Parathyroid adenoma (tissue), 2 donors: ENCODE measurements at regions not wholly inside any gene's neighbourhood (a gene's known extent, or its start where the extent isn't known, plus 50 kb on each side); places are given as distances from the start of the nearest gene placed in this dataset.

Experiments
- H2AFZ ChIP-seq: fragments of 300-600 bp; sonication (generic); one replicate; pipeline ENCODE4 v1.7.0; 2017; ENCODE audit warnings: antibody characterized with exemption, mild to moderate bottlenecking
- H3K27ac ChIP-seq: fragments of 300-600 bp; sonication (generic); one replicate; pipeline ENCODE4 v1.7.0; 2017
- H3K27me3 ChIP-seq: fragments of 300-600 bp; sonication (generic); one replicate; pipeline ENCODE4 v1.7.0; 2017; ENCODE audit warnings: low read length; ENCODE audit not compliant: control insufficient read depth, insufficient read depth
- H3K36me3 ChIP-seq: fragments of 300-600 bp; sonication (generic); one replicate; pipeline ENCODE4 v1.7.0; 2017; ENCODE audit warnings: low read length; ENCODE audit not compliant: control insufficient read depth, insufficient read depth
- H3K4me1 ChIP-seq: fragments of 300-600 bp; sonication (generic); one replicate; pipeline ENCODE4 v1.7.0; 2017; ENCODE audit warnings: control low read depth
- H3K4me2 ChIP-seq: fragments of 300-600 bp; sonication (generic); one replicate; pipeline ENCODE4 v1.7.0; 2017; ENCODE audit warnings: low read length
- H3K4me3 ChIP-seq: fragments of 300-600 bp; sonication (generic); one replicate; pipeline ENCODE4 v1.7.0; 2017; ENCODE audit warnings: low read depth, low read length
- H3K79me2 ChIP-seq: fragments of 300-600 bp; sonication (generic); one replicate; pipeline ENCODE4 v1.7.0; 2017; ENCODE audit warnings: control low read depth
- H3K9ac ChIP-seq: fragments of 300-600 bp; sonication (generic); one replicate; pipeline ENCODE4 v1.7.0; 2017; ENCODE audit warnings: mild to moderate bottlenecking
- H3K9me3 ChIP-seq: fragments of 300-600 bp; sonication (generic); one replicate; pipeline ENCODE4 v1.7.0; 2017; ENCODE audit warnings: low read length; ENCODE audit not compliant: control insufficient read depth
- TF ChIP-seq, protein P1 (sequence below): fragments of 300-600 bp; sonication (generic); IDR thresholded peaks from one replicate; pipeline ENCODE4 v1.7.0; 2017; ENCODE audit warnings: antibody characterized with exemption, mild to moderate bottlenecking
- donor health status: primary hyperparathyroidism.

DNA sequence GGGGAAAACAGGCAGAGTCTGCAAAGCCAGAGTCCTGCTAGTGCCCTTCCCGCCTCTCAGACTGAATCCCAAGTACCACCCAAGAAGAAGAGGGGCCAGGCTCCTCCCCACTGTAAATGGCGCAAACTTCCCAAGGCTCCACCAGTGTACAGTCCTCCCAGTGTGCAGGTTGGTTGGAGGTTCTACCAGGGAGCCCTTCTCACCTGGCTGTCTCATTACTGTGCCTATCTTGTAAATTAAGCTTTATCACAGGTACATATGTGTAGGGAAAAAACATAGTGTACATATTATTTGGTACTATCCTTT is 189.7 kb downstream of the FSCB start:
- H3K4me3 ChIP-seq: no peak overlapping the region
- H3K4me1 ChIP-seq: no peaks in the 10 kb centered on the region
- H3K27me3 ChIP-seq: no peaks in the 10 kb centered on the region
- H3K27ac ChIP-seq: no peak overlapping the region
- no peak overlapping the region for H3K4me2 ChIP-seq
- no peak overlapping the region for H3K9ac ChIP-seq
- H3K79me2 ChIP-seq: no peaks in the 10 kb centered on the region
- no peaks in the 10 kb centered on the region for H3K9me3 ChIP-seq
- no peak overlapping the region for H2AFZ ChIP-seq
- TF ChIP-seq, protein P1, sequence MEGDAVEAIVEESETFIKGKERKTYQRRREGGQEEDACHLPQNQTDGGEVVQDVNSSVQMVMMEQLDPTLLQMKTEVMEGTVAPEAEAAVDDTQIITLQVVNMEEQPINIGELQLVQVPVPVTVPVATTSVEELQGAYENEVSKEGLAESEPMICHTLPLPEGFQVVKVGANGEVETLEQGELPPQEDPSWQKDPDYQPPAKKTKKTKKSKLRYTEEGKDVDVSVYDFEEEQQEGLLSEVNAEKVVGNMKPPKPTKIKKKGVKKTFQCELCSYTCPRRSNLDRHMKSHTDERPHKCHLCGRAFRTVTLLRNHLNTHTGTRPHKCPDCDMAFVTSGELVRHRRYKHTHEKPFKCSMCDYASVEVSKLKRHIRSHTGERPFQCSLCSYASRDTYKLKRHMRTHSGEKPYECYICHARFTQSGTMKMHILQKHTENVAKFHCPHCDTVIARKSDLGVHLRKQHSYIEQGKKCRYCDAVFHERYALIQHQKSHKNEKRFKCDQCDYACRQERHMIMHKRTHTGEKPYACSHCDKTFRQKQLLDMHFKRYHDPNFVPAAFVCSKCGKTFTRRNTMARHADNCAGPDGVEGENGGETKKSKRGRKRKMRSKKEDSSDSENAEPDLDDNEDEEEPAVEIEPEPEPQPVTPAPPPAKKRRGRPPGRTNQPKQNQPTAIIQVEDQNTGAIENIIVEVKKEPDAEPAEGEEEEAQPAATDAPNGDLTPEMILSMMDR: no peak
- H3K36me3 ChIP-seq: no peaks in the 10 kb centered on the region

DNA sequence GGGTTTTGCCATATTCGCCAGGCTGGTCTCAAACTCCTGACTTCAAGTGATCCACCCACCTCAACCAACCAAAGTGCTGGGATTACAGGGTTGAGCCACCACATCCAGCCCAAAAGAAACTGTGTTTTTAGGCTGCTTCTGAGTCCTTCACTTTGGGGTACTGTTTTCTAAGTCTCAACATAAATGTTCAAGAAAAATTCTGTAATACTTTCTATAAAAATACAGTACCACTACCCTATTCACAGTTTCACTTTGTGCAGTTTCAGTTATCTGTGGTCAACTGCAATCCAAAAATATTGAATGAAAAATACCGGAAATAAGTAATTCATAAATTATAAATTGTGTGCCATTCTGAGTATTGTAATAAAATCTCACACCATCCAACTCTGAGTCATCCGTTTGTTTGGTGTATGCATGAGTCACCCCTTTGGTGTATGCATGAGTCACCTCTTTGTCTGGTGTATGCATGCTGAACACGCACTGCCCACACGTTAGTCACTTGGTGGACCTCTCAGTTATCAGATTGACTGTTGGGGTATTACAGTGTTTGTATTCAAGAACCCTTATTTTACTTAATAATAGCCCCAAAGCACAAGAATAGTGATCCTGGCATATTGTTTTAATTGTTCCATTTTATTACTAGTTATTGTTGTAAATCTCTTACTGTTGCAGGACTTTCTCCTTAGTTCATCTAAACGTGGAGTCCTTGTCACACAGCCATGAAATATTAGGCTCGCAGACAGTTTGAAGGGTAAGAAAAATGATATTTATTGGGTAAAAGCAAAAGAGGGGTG is 190.2 kb downstream of the FSCB start:
- H3K9me3 ChIP-seq: no peaks in the 10 kb centered on the region
- no peaks in the 10 kb centered on the region for H3K79me2 ChIP-seq
- H3K4me3 ChIP-seq: no peak overlapping the region
- H3K27me3 ChIP-seq: no peaks in the 10 kb centered on the region
- no peak overlapping the region for H3K27ac ChIP-seq
- no peak overlapping the region for H3K4me2 ChIP-seq
- TF ChIP-seq, protein P1: no peak
- no peak overlapping the region for H3K9ac ChIP-seq
- no peaks in the 10 kb centered on the region for H3K36me3 ChIP-seq
- no peak overlapping the region for H2AFZ ChIP-seq
- no peaks in the 10 kb centered on the region for H3K4me1 ChIP-seq

DNA sequence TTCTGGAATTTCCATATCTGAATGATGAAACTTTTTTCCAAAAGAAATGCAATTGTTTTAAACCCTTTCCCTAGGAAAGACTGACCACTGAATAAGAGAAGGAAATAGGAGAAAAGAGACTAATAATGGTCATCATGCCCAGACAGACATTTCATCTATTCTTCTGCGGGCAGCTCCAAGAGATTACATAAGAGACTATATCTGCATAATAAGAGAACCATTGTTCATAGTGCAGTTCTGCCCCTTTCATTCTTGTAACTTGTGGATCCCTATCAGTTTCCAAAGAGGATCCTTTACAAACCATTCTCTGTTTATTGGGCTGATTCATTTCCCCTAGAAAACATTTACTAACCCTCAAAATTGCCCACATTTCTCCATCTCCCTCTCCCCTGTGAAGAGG is 197.8 kb downstream of the FSCB start:
- no peaks in the 10 kb centered on the region for H3K27me3 ChIP-seq
- H3K9me3 ChIP-seq: no peaks in the 10 kb centered on the region
- no peaks in the 10 kb centered on the region for H3K4me1 ChIP-seq
- no peak overlapping the region for H3K9ac ChIP-seq
- H3K79me2 ChIP-seq: no peaks in the 10 kb centered on the region
- no peak overlapping the region for H3K27ac ChIP-seq
- H3K4me3 ChIP-seq: no peak overlapping the region
- H3K4me2 ChIP-seq: no peak overlapping the region
- no peaks in the 10 kb centered on the region for H3K36me3 ChIP-seq
- H2AFZ ChIP-seq: no peak overlapping the region
- TF ChIP-seq, protein P1: no peak

DNA sequence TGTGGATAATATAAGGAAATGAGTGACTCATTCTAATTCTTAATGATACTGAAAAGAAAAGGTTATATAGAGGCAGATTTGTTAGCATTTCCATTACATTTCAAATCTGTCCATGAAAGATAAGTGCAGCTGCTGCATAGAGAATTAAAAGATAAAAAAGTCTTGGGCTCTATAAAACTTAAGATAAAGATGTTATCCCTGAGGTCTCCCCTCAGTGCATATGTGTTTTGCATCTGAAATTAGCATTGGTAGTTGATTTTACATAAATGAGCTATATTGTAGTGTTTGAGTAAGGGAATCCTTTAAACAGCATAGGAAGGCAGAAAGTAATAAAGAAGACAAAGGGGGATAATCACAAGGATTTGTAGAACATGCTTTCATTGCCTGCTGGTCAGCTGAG is 206.2 kb downstream of the FSCB start:
- Histone ChIP-seq H3K4me3 (no peak overlapping the region), H3K36me3 (no peaks in the 10 kb centered on the region), H3K4me2 (no peak overlapping the region), H3K79me2 (no peaks in the 10 kb centered on the region), H2AFZ (no peak overlapping the region), H3K4me1 (no peaks in the 10 kb centered on the region), H3K27me3 (no peaks in the 10 kb centered on the region), H3K27ac (no peak overlapping the region), H3K9me3 (no peaks in the 10 kb centered on the region), H3K9ac (no peak overlapping the region)
- TF ChIP-seq, protein P1: no peak

DNA sequence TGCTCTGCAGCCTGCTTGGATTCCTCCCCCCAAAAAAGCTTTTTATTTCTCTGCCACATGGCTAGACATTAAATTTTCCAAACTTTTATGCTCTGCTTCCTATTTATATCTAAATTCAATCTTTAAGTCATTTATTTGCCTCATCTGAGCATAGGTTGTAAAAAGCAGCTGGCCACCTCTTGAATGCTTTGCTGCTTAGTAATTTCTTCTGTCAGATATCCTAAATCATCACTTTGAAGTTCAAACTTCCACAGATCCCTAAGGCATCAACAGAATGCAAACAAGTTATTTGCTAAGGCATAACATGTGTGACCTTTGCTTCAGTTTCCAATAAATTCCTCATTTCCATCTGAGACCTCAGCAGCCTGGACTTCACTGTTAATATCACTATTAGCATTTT is 209.6 kb downstream of the FSCB start:
- H2AFZ ChIP-seq: no peak overlapping the region
- H3K36me3 ChIP-seq: no peaks in the 10 kb centered on the region
- no peak overlapping the region for H3K4me2 ChIP-seq
- no peak overlapping the region for H3K9ac ChIP-seq
- H3K4me1 ChIP-seq: no peaks in the 10 kb centered on the region
- H3K4me3 ChIP-seq: no peak overlapping the region
- no peaks in the 10 kb centered on the region for H3K9me3 ChIP-seq
- H3K27ac ChIP-seq: no peak overlapping the region
- no peaks in the 10 kb centered on the region for H3K79me2 ChIP-seq
- TF ChIP-seq, protein P1: no peak
- H3K27me3 ChIP-seq: no peaks in the 10 kb centered on the region
